NCI-H510A treated with DMSO at 0.1 percent for 48 hours (cell line): ENCODE measurements at regions not wholly inside any gene's neighbourhood (a gene's known extent, or its start where the extent isn't known, plus 50 kb on each side); places are given as distances from the start of the nearest gene placed in this dataset.
"Not testable (repeated sequence)": the region's sequence is repeated elsewhere in the genome, so short reads cannot be mapped to it uniquely, and the experiment has no call there.

ENCODE experiments used
- DNase-seq: peaks from one replicate; lab custom pipeline; 2025; lab: John Stamatoyannopoulos, UW

- DNase-seq, result no peak
These were observed 630.7 kb upstream of the RORB start for GRCh38 chr9:73866451-73866850.

- DNase-seq, result no peak
These were observed 627.9 kb upstream of the RORB start for GRCh38 chr9:73869264-73869663.

GRCh38 chr9:73871636-73872035 lies 625.5 kb upstream of the RORB start:
- no peak for DNase-seq

GRCh38 chr9:73872701-73873100 lies 624.4 kb upstream of the RORB start:
- no peak for DNase-seq

- DNase-seq, result no peak
These were observed 617.0 kb upstream of the RORB start for GRCh38 chr9:73880101-73880500.

- DNase-seq, result no peak
These were observed 608.1 kb upstream of the RORB start for GRCh38 chr9:73889023-73889422.

- DNase-seq, result no peak
These were observed 606.4 kb upstream of the RORB start for GRCh38 chr9:73890685-73891277.

- DNase-seq, result no peak
These were observed 604.8 kb upstream of the RORB start for GRCh38 chr9:73892335-73892734.

GRCh38 chr9:73893230-73893629 lies 603.9 kb upstream of the RORB start:
- no peak for DNase-seq

- no peak for DNase-seq
These were observed 601.1 kb upstream of the RORB start for GRCh38 chr9:73896061-73896460.

GRCh38 chr9:73906671-73907070 lies 590.5 kb upstream of the RORB start:
- DNase-seq, result no peak

GRCh38 chr9:73911804-73912203 lies 585.3 kb upstream of the RORB start:
- DNase-seq, result no peak

GRCh38 chr9:73916016-73916673 lies 581.0 kb upstream of the RORB start:
- DNase-seq, result no peak

- DNase-seq, result no peak
These were observed 577.4 kb upstream of the RORB start for GRCh38 chr9:73919712-73920111.

- no peak for DNase-seq
These were observed 573.3 kb upstream of the RORB start for GRCh38 chr9:73923796-73924195.

- DNase-seq, result no peak
These were observed 546.0 kb upstream of the RORB start for GRCh38 chr9:73951147-73951546.

GRCh38 chr9:73962792-73963191 lies 534.3 kb upstream of the RORB start:
- DNase-seq, result no peak

- no peak for DNase-seq
These were observed 527.2 kb upstream of the RORB start for GRCh38 chr9:73969936-73970335.

GRCh38 chr9:73976424-73976823 lies 520.7 kb upstream of the RORB start:
- DNase-seq, result not testable (repeated sequence)

- peak; percentile 42 for DNase-seq
These were observed 517.3 kb upstream of the RORB start for GRCh38 chr9:73979894-73980264.

GRCh38 chr9:73980754-73981153 lies 516.4 kb upstream of the RORB start:
- no peak for DNase-seq

GRCh38 chr9:73981405-73981804 lies 515.7 kb upstream of the RORB start:
- no peak for DNase-seq

GRCh38 chr9:73995836-73996235 lies 501.3 kb upstream of the RORB start:
- no peak for DNase-seq

GRCh38 chr9:73996844-73997243 lies 500.3 kb upstream of the RORB start:
- DNase-seq, result no peak
